CD14-positive monocyte (primary cell): ENCODE measurements at regions not wholly inside any gene's neighbourhood (a gene's known extent, or its start where the extent isn't known, plus 50 kb on each side); places are given as distances from the start of the nearest gene placed in this dataset.

ENCODE experiments used
- DNase-seq, 3 donors: peaks; one replicate each; pipeline ENCODE4 v3.0.0-alpha.2; 2011 to 2022
- H2AFZ ChIP-seq: 2 replicates; pipeline ENCODE4 v1.6.0; 2012; ENCODE audit warnings: mild to moderate bottlenecking, low read depth, low read length, inconsistent platforms; ENCODE audit not compliant: insufficient read depth, poor library complexity, severe bottlenecking
- H3K27ac ChIP-seq, 2 donors: 1 replicate in 1 of 2; 2 replicates in 1 of 2; pipeline ENCODE4 v1.5.1; 2012 to 2013; ENCODE audit warnings: low read length in 2 of 2, control low read depth in 1 of 2, inconsistent platforms in 1 of 2, low read depth in 1 of 2, mild to moderate bottlenecking in 1 of 2
- H3K27me3 ChIP-seq, 2 donors: one replicate each; pipeline versions ENCODE4 v1.6.0 to v1.6.1; 2011 to 2013; ENCODE audit warnings: low read length in 2 of 2; ENCODE audit not compliant: control insufficient read depth in 2 of 2, insufficient read depth in 2 of 2
- H3K36me3 ChIP-seq, 2 donors: replicated peaks in 1 of 2; 1 replicate in 1 of 2; 2 replicates in 1 of 2; pipeline versions ENCODE4 v1.5.1 to v1.6.1; 2012 to 2013; ENCODE audit warnings: low read length in 2 of 2, control low read depth in 1 of 2, inconsistent platforms in 1 of 2, mild to moderate bottlenecking in 1 of 2; ENCODE audit not compliant: insufficient read depth in 2 of 2, control insufficient read depth in 1 of 2
- H3K4me1 ChIP-seq, 2 donors: 1 replicate in 1 of 2; 2 replicates in 1 of 2; pipeline versions ENCODE4 v1.5.1 to v1.6.1; 2012 to 2013; ENCODE audit warnings: low read length in 2 of 2, control low read depth in 1 of 2, inconsistent platforms in 1 of 2, mild to moderate bottlenecking in 1 of 2, moderate library complexity in 1 of 2; ENCODE audit not compliant: insufficient read depth in 2 of 2, control insufficient read depth in 1 of 2
- H3K4me2 ChIP-seq: replicated peaks from 2 replicates; pipeline ENCODE3; 2012; ENCODE audit warnings: low read length, moderate library complexity, mild to moderate bottlenecking; ENCODE audit not compliant: poor library complexity, severe bottlenecking; ENCODE audit errors: extremely low read depth
- H3K4me3 ChIP-seq, 3 experiments: fragments of 200-600 bp in 1 of 3; sonication (generic) in 1 of 3; replicated peaks in 1 of 3; 1 replicate in 2 of 3; 2 replicates in 1 of 3; pipeline ENCODE4 v1.5.1; 2011 to 2013; ENCODE audit warnings: low read length in 3 of 3, mild to moderate bottlenecking in 3 of 3, control low read depth in 2 of 3, low read depth in 2 of 3, inconsistent platforms in 1 of 3, moderate library complexity in 1 of 3
- H3K79me2 ChIP-seq: 2 replicates; pipeline ENCODE4 v1.6.0; 2012; ENCODE audit warnings: mild to moderate bottlenecking, control low read depth, inconsistent platforms, low read length, moderate library complexity; ENCODE audit not compliant: insufficient read depth
- H3K9ac ChIP-seq: 2 replicates; pipeline ENCODE4 v1.6.0; 2017; ENCODE audit warnings: low read length, mild to moderate bottlenecking; ENCODE audit not compliant: insufficient read depth, poor library complexity, severe bottlenecking
- H3K9me3 ChIP-seq, 2 donors: replicated peaks in 1 of 2; 1 replicate in 1 of 2; 2 replicates in 1 of 2; pipeline versions ENCODE4 v1.5.1 to v1.6.1; 2012 to 2013; ENCODE audit warnings: low read length in 2 of 2, control low read depth in 1 of 2; ENCODE audit not compliant: control insufficient read depth in 1 of 2, insufficient read depth in 1 of 2
- H4K20me1 ChIP-seq: 2 replicates; pipeline ENCODE4 v1.6.0; 2012; ENCODE audit warnings: mild to moderate bottlenecking, low read length, control low read depth, moderate library complexity; ENCODE audit not compliant: insufficient read depth
- H3K27ac Mint-ChIP-seq, 7 donors: one replicate each; pipeline ENCODE4 v1.8.0; 2020; ENCODE audit warnings: mild to moderate bottlenecking in 7 of 7, mixed read lengths in 7 of 7, moderate library complexity in 6 of 7, inconsistent platforms in 2 of 7
- H3K27me3 Mint-ChIP-seq, 3 donors: one replicate each; pipeline ENCODE4 v1.8.0; 2021 to 2022; ENCODE audit warnings: low read depth in 3 of 3, mild to moderate bottlenecking in 3 of 3, mixed read lengths in 3 of 3, moderate library complexity in 3 of 3, inconsistent platforms in 1 of 3
- H3K36me3 Mint-ChIP-seq, 2 donors: one replicate each; pipeline ENCODE4 v1.8.0; 2020; ENCODE audit warnings: mixed read lengths in 2 of 2, inconsistent platforms in 1 of 2, mild to moderate bottlenecking in 1 of 2
- H3K4me1 Mint-ChIP-seq: one replicate; pipeline ENCODE4 v1.8.0; 2020; ENCODE audit warnings: mild to moderate bottlenecking, mixed read lengths
- H3K4me3 Mint-ChIP-seq, 2 donors: one replicate each; pipeline ENCODE4 v1.8.0; 2020; ENCODE audit warnings: mild to moderate bottlenecking in 2 of 2, mixed read lengths in 2 of 2, moderate library complexity in 1 of 2
- H3K9me3 Mint-ChIP-seq, 7 donors: one replicate each; pipeline ENCODE4 v1.8.0; 2020 to 2022; ENCODE audit warnings: mixed read lengths in 7 of 7, mild to moderate bottlenecking in 6 of 7, moderate library complexity in 6 of 7, inconsistent platforms in 2 of 7
- WGBS: methylation state at CpG from one replicate; pipeline ENCODE4 v1.1.5; 2013; ENCODE audit warnings: missing lambda C conversion rate; ENCODE audit not compliant: insufficient coverage; 5-methylcytosine and 5-hydroxymethylcytosine counted together
- intact Hi-C, 2 donors: fragments of 100-400 bp; cut with micrococcal nuclease; formaldehyde crosslinking; loops; one replicate each; pipeline versions ENCODE4 v1.15.0 to v1.15.1; 2023
- TF ChIP-seq, protein P1 (sequence below): fragments of 200-600 bp; IDR thresholded peaks from one replicate; pipeline ENCODE4 v1.8.0; 2022; ENCODE audit warnings: antibody characterized with exemption, mild to moderate bottlenecking

DNA sequence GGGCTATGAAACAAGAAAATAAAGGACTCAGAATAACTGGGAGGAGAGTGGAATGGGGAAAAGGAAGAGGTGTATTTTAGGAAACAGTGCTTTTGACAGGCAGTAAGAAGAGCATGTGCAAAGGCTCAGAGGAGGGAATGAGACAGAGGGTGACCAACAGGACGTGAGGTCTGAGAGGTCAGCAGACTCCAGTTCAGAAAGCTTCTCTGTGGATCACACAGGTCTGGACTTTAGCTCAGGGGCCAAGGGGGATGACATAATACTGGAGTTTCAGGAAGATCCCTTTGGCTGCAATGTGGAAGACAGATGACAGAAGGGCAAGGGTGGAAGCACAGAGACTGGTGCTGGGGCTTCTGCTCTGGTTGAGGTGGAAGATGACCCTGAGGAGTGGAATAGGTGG is 489.9 kb upstream of the CDH5 start:
- H3K27me3 ChIP-seq, result no peaks in the 10 kb centered on the region
- 57% methylated on average over 1 of the region's 1 CpG for WGBS
- intact Hi-C loops, result no loop called here
- Mint-ChIP-seq H3K27ac (no peak overlapping the region), H3K4me3 (no peak overlapping the region), H3K9me3 (peaks cover 0 to 8% (median 4%) of the 10 kb centered on the region in 7 donors), H3K27me3 (peaks cover 0 to 6% (median 4%) of the 10 kb centered on the region in 3 donors), H3K4me1 (no peaks in the 10 kb centered on the region), H3K36me3 (no peaks in the 10 kb centered on the region)
- H3K27ac ChIP-seq, result no peak overlapping the region
- H3K9me3 ChIP-seq, result no peaks in the 10 kb centered on the region
- H3K4me3 ChIP-seq, result no peak overlapping the region
- no peaks in the 10 kb centered on the region for H3K79me2 ChIP-seq
- H3K9ac ChIP-seq, result no peak overlapping the region
- no peak for DNase-seq
- no peaks in the 10 kb centered on the region for H3K36me3 ChIP-seq
- TF ChIP-seq, protein P1, sequence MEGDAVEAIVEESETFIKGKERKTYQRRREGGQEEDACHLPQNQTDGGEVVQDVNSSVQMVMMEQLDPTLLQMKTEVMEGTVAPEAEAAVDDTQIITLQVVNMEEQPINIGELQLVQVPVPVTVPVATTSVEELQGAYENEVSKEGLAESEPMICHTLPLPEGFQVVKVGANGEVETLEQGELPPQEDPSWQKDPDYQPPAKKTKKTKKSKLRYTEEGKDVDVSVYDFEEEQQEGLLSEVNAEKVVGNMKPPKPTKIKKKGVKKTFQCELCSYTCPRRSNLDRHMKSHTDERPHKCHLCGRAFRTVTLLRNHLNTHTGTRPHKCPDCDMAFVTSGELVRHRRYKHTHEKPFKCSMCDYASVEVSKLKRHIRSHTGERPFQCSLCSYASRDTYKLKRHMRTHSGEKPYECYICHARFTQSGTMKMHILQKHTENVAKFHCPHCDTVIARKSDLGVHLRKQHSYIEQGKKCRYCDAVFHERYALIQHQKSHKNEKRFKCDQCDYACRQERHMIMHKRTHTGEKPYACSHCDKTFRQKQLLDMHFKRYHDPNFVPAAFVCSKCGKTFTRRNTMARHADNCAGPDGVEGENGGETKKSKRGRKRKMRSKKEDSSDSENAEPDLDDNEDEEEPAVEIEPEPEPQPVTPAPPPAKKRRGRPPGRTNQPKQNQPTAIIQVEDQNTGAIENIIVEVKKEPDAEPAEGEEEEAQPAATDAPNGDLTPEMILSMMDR, result no peak
- no peak overlapping the region for H2AFZ ChIP-seq
- H4K20me1 ChIP-seq, result no peaks in the 10 kb centered on the region
- H3K4me2 ChIP-seq, result no peak overlapping the region
- H3K4me1 ChIP-seq, result no peaks in the 10 kb centered on the region

DNA sequence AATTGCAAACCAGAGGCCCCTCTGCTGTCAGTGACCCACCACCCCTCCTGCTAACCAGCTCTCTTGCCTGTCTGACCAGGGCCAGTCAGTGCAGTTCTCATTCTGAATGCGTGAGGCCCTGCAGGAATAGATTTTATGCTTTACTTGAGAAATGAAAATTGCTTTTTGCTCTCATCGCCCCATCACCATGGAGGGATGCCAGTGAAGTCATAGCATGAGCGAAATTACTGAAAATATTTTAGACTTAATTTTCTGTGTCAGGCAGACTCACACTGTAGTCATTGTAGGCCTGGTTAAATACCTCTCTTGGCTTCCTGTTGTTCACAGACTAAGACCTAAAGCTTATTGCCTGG is 490.5 kb upstream of the CDH5 start:
- no peaks in the 10 kb centered on the region for H3K4me1 Mint-ChIP-seq
- no peak overlapping the region for H3K4me3 Mint-ChIP-seq
- 100% methylated on average over 2 of the region's 3 CpGs for WGBS
- Histone ChIP-seq H2AFZ (no peak overlapping the region), H3K27ac (no peak overlapping the region), H3K4me1 (no peaks in the 10 kb centered on the region), H3K79me2 (no peaks in the 10 kb centered on the region), H3K9me3 (no peaks in the 10 kb centered on the region), H3K4me2 (no peak overlapping the region), H4K20me1 (no peaks in the 10 kb centered on the region), H3K27me3 (no peaks in the 10 kb centered on the region), H3K9ac (no peak overlapping the region), H3K36me3 (no peaks in the 10 kb centered on the region), H3K4me3 (no peak overlapping the region)
- intact Hi-C loops, result no loop called here
- DNase-seq, result no peak
- TF ChIP-seq, protein P1, result no peak
- H3K9me3 Mint-ChIP-seq, result peaks cover 0 to 6% (median 4%) of the 10 kb centered on the region in 7 donors
- H3K27ac Mint-ChIP-seq, result no peak overlapping the region
- peaks cover under 1 to 6% (median 3%) of the 10 kb centered on the region in 3 donors for H3K27me3 Mint-ChIP-seq
- no peaks in the 10 kb centered on the region for H3K36me3 Mint-ChIP-seq
